ENCODE measurements at regions not wholly inside any gene's neighbourhood (a gene's known extent, or its start where the extent isn't known, plus 50 kb on each side); places are given as distances from the start of the nearest gene placed in this dataset.

DNA sequence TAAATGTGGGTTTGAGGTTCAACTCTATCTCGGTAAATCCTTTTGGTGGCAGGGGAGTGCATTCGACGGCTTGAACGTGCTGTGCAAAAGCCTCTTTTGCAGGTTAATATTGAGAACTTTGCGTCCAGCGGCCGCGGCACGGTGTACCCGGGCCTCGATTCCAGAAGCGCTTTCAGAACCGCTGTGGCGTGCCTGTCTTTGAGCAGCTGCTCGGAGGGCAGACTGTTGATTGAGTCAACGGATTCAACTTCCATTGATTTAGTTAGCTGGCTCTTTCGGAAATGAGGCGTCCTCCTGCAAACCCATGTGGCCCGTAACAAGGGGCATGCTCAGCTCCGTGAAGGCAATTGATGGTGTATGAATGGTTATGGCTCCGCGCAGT lies 1247.8 kb downstream of the BRD1 start:
- no peak for DNase-seq (ENCODE audit: insufficient read length, low spot score)
- FAIRE-seq, result no peak

DNA sequence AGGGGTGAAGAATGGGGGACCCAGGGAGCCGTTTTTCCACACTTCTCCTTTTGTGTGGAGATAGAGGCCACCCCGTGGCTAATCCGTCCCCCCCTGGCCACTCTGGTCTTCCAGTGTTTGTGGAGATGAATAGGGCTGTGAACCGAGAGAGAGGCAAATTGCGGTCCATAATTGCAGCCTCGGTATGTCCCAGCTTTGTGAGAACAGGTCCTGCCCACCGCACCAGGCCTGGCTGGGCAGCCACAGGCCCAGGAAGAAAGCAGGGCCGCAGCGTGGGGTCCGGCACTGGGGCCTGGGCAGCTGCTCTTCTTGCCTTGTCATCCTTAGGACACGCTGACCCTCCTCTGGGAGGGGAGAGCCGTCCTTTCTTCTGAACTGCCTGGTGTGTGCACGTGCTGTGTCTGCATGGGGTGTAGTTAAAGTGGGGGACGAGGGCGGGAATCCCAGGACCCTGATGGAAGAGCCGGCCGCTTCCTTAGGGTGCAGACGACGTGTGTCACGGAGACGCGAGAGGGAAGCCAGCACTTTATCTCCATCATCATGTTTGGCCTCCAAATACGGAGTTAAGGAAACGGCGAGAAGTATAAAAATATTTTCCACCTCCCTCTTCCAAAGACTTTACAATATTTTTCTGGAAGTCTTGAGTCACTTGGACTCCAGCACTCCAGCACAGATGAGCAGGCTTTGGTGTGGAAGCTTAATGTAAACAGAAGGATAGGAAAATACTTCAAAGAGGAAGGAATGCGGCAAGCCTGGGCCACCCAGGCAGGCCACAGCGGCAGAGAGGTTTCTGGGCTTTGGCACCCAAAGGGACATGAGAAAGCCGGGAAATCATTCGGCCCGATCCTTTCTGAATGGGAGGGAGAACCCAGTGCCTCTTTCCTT lies 1248.4 kb downstream of the BRD1 start:
- FAIRE-seq (no peak), DNase-seq (ENCODE audit: insufficient read length, low spot score) (no peak)
- no peak for TF ChIP-seq POU2F2 (IDR thresholded peaks at IDR 0.05; ENCODE audit: low read depth, low read length)
- no peak for TF ChIP-seq POLR2A (IDR thresholded peaks at IDR 0.05; ENCODE audit: low read depth, low read length)
- no peak for TF ChIP-seq POLR2AphosphoS5 (IDR thresholded peaks at IDR 0.05; ENCODE audit: low read depth, low read length)
- TF ChIP-seq SPI1 (IDR thresholded peaks at IDR 0.05; ENCODE audit: low read depth, low read length), result no peak
- no peak for TF ChIP-seq TAF1 (IDR thresholded peaks at IDR 0.05; ENCODE audit: low read depth, low read length)
- TF ChIP-seq PAX5 (IDR thresholded peaks at IDR 0.05; ENCODE audit: insufficient read depth, low read length, severe bottlenecking), result no peak

More for the DNA sequence above, 1247.8 kb downstream of the BRD1 start:
- TF ChIP-seq PAX5 (IDR thresholded peaks at IDR 0.05; ENCODE audit: insufficient read depth, low read length, severe bottlenecking) (no peak), POU2F2 (IDR thresholded peaks at IDR 0.05; ENCODE audit: low read depth, low read length) (no peak), POLR2AphosphoS5 (IDR thresholded peaks at IDR 0.05; ENCODE audit: low read depth, low read length) (no peak), SPI1 (IDR thresholded peaks at IDR 0.05; ENCODE audit: low read depth, low read length) (no peak), POLR2A (IDR thresholded peaks at IDR 0.05; ENCODE audit: low read depth, low read length) (no peak)

DNA sequence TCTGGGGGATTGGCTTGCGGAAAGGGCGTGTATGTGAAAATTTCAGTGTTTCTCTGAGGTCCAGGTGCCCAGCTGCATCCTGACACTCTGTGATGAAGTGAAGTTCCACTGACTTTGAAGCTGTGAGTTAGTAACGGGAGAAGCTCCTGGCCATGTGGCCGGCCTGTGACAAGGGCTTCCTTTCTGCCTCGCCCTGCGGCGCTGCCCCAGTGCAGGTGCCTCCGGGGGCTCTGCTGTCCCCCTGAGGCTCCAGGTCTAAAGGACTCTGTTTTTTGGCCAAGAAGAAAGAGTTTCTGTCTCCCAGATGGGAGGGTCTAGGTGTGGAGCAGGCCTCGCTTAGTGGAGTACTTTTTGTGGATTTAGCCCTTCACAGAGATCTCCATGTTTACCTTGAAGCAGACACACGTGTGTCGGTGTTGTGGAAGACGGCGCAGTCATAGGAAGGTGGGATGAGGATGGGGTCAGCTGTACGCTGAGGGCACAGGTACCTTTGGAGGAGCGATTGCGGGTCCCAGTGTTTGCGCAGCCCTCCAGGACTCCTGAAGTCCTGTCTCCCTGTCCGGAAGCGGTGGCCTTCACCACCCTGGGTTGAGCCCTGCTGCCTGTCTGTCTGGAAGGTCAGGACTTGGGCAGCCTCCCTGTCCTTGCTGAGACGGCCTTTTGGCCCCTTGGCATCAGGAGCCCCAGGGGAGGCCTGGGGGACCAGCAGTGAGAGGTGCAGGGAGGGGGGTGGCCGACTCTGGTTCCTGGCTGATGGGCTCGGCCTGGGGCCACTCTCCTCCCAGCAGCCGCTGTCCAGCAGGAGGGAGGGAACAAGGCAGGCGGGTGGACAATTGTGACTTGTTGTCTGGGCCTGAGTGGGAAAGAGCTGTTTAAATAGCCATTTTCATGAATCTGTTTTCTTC lies 1249.3 kb downstream of the BRD1 start:
- FAIRE-seq (no peak), DNase-seq (ENCODE audit: insufficient read length, low spot score) (no peak)
- TF ChIP-seq TAF1 (IDR thresholded peaks at IDR 0.05; ENCODE audit: low read depth, low read length) (no peak), POLR2AphosphoS5 (IDR thresholded peaks at IDR 0.05; ENCODE audit: low read depth, low read length) (no peak), POLR2A (IDR thresholded peaks at IDR 0.05; ENCODE audit: low read depth, low read length) (no peak), PAX5 (IDR thresholded peaks at IDR 0.05; ENCODE audit: insufficient read depth, low read length, severe bottlenecking) (no peak), POU2F2 (IDR thresholded peaks at IDR 0.05; ENCODE audit: low read depth, low read length) (no peak), SPI1 (IDR thresholded peaks at IDR 0.05; ENCODE audit: low read depth, low read length) (no peak)

DNA sequence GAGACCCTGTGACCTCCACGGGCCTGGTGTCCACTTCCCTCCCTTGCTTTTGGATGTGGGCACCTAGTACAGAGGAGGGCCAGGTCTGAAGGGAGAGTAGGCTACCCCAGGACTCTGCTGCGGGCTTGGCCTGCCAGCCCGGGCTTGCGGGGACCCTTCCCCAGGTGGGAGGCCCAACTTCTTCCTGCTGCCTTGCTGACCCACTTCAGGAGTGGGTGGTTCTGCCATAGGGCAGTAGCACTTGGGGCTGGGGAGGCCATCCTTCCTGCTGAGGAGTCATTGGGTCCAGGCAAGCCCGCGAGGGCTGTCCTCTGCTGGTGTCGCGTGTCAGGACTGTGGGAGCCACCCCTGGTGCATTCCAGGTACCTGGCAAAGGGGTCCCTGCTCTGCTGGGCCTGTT lies 1250.0 kb downstream of the BRD1 start:
- FAIRE-seq, result no peak
- no peak for DNase-seq (ENCODE audit: insufficient read length, low spot score)
- TF ChIP-seq POLR2AphosphoS5 (IDR thresholded peaks at IDR 0.05; ENCODE audit: low read depth, low read length) (no peak), SPI1 (IDR thresholded peaks at IDR 0.05; ENCODE audit: low read depth, low read length) (no peak), PAX5 (IDR thresholded peaks at IDR 0.05; ENCODE audit: insufficient read depth, low read length, severe bottlenecking) (no peak), POLR2A (IDR thresholded peaks at IDR 0.05; ENCODE audit: low read depth, low read length) (no peak), TAF1 (IDR thresholded peaks at IDR 0.05; ENCODE audit: low read depth, low read length) (no peak)

DNA sequence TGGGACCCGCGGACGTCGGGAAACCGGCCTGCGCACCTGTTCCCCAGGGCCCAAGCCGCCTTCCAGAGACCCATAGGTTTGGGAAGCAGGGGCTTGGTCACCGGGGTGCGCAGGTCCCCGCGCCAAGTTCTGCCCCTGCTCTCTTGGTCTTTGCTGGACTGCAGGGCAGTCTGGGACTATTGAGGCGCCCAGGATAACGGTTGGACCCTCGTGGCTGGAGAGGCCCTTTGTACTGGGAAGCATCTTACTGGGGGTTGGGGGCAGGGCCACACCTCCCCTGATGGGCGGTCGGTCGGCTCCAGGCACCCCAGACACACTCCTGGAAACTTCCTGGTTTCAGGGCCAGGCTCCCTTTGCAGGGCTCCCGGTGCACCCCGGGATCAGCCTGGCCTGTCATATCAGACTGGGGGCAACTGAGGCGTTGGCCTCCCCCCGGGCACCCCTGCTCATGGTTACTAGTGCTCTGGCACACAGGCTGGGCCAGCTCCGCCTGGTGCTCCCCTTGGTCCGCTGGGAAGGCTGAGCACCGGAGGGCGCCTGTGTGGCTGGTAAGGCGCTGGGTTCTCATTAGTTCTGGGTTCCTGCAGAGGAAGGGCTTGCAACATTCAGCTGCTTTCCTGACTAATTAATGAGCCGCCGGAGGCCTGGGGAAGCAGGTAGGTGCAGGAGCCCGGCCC lies 1250.5 kb downstream of the BRD1 start:
- DNase-seq (ENCODE audit: insufficient read length, low spot score) (no peak), FAIRE-seq (no peak)
- TF ChIP-seq SPI1 (IDR thresholded peaks at IDR 0.05; ENCODE audit: low read depth, low read length) (no peak), TAF1 (IDR thresholded peaks at IDR 0.05; ENCODE audit: low read depth, low read length) (no peak), POU2F2 (IDR thresholded peaks at IDR 0.05; ENCODE audit: low read depth, low read length) (no peak), POLR2AphosphoS5 (IDR thresholded peaks at IDR 0.05; ENCODE audit: low read depth, low read length) (no peak), PAX5 (IDR thresholded peaks at IDR 0.05; ENCODE audit: insufficient read depth, low read length, severe bottlenecking) (no peak), POLR2A (IDR thresholded peaks at IDR 0.05; ENCODE audit: low read depth, low read length) (no peak)

DNA sequence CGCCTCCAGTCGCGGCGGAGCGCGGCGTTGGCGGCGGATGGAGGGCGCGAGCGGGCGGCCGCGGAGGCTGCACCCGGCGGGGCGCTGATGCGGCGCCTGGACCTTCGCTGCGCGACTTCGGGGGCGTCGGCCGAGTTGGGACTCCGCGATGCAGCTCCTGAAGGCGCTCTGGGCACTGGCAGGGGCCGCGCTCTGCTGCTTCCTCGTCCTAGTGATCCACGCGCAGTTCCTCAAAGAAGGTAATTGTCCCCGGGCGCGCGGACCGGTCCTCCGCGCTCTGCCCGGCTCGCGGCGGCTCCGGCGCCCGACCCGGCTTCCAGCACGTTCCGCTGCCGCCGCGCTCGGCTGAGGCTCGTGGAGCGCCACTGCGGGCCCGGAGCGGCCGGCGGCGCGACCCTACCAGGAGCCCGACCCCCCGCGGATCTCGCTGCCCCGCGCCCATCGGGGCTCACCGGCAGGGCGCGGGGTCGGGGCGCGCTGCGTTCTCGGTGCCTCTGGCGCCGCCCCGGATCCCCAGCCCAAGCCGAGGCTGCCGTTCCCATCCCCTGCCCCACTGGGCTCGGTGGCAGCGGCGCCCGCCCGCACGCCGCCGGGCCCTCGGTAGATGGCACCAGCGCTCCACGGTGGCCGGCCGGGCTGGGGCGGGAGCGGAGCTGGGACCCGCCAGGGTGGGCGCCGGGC lies 1251.2 kb downstream of the BRD1 start:
- TF ChIP-seq POLR2A (IDR thresholded peaks at IDR 0.05; ENCODE audit: low read depth, low read length) (no peak), SPI1 (IDR thresholded peaks at IDR 0.05; ENCODE audit: low read depth, low read length) (no peak), POLR2AphosphoS5 (IDR thresholded peaks at IDR 0.05; ENCODE audit: low read depth, low read length) (no peak), PAX5 (IDR thresholded peaks at IDR 0.05; ENCODE audit: insufficient read depth, low read length, severe bottlenecking) (no peak), POU2F2 (IDR thresholded peaks at IDR 0.05; ENCODE audit: low read depth, low read length) (no peak), TAF1 (IDR thresholded peaks at IDR 0.05; ENCODE audit: low read depth, low read length) (no peak)
- FAIRE-seq (no peak), DNase-seq (ENCODE audit: insufficient read length, low spot score) (no peak)

DNA sequence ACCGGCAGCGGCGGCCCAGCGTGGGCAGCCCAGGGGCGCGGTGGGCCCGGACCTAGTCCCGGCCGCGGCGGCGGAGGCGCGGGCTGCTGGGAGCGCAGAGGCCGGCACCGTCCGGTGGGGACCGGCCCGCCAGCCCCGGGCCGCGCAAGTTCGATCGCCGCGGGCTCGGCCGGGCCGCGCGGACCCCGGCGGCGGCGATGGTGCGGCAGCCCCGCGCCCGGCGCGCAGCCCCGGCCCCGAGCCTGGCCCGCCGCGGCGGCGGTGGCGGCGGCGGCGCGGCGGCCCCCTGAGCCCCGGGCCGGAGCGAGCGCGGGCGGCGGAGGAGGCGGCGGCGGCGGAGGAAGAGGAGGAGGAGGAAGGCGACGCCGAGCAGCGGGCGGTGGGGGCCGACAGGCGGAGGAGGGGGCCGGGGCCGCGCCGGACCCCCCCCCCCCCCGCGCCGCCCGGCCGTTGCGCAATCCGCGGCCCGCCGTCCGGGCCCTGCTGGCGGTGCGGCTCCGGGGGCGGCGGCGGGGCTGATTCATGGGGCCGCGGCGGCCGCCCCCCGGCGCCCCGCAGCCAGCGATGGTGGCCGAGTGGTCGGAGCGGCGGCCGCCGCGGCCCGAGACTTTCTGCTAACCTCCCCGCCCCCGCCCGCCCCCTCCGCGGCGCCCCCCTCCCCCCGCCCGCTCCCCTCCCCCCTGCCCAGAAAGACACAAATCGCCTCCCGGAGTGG lies 1251.9 kb downstream of the BRD1 start:
- no peak for FAIRE-seq
- DNase-seq (ENCODE audit: insufficient read length, low spot score), result no peak
- no peak for TF ChIP-seq POLR2A (IDR thresholded peaks at IDR 0.05; ENCODE audit: low read depth, low read length)
- TF ChIP-seq SPI1 (IDR thresholded peaks at IDR 0.05; ENCODE audit: low read depth, low read length), result no peak
- no peak for TF ChIP-seq TAF1 (IDR thresholded peaks at IDR 0.05; ENCODE audit: low read depth, low read length)

All from GM12891 (cell line).